ENCODE measurements at regions not wholly inside any gene's neighbourhood (a gene's known extent, or its start where the extent isn't known, plus 50 kb on each side); places are given as distances from the start of the nearest gene placed in this dataset.
"Not testable (repeated sequence)": the region's sequence is repeated elsewhere in the genome, so short reads cannot be mapped to it uniquely, and the experiment has no call there.

GRCh38 chr10:91090761-91091529, 129.5 kb upstream of the PCGF5 start:
- peaks cover 10% of the 10 kb centered on the region for H3K9me3 ChIP-seq (ENCODE audit: low read length)
- peaks cover 14% of the 10 kb centered on the region for H3K4me1 ChIP-seq (ENCODE audit: insufficient read depth, low read length)
- no peaks in the 10 kb centered on the region for H3K27me3 ChIP-seq (ENCODE audit: insufficient read depth, low read length)
- H3K36me3 ChIP-seq (ENCODE audit: insufficient read depth, low read length): no peaks in the 10 kb centered on the region
- H3K4me3 ChIP-seq (ENCODE audit: low read length): no peak overlapping the region
- H2AFZ ChIP-seq (ENCODE audit: low read depth, low read length): peak overlapping the region; percentile 24

- no peaks in the 10 kb centered on the region for H3K36me3 ChIP-seq (ENCODE audit: insufficient read depth, low read length)
- no peak overlapping the region for H2AFZ ChIP-seq (ENCODE audit: low read depth, low read length)
- H3K9me3 ChIP-seq (ENCODE audit: low read length): peaks cover 14% of the 10 kb centered on the region
- no peaks in the 10 kb centered on the region for H3K27me3 ChIP-seq (ENCODE audit: insufficient read depth, low read length)
- H3K4me3 ChIP-seq (ENCODE audit: low read length): no peak overlapping the region
- peaks cover 14% of the 10 kb centered on the region for H3K4me1 ChIP-seq (ENCODE audit: insufficient read depth, low read length)
Measured at GRCh38 chr10:91091780-91092179, 128.7 kb upstream of the PCGF5 start.

- no peaks in the 10 kb centered on the region for H3K36me3 ChIP-seq (ENCODE audit: insufficient read depth, low read length)
- peaks cover 20% of the 10 kb centered on the region for H3K9me3 ChIP-seq (ENCODE audit: low read length)
- H3K27me3 ChIP-seq (ENCODE audit: insufficient read depth, low read length): no peaks in the 10 kb centered on the region
- no peak overlapping the region for H2AFZ ChIP-seq (ENCODE audit: low read depth, low read length)
- no peak overlapping the region for H3K4me3 ChIP-seq (ENCODE audit: low read length)
- no peaks in the 10 kb centered on the region for H3K4me1 ChIP-seq (ENCODE audit: insufficient read depth, low read length)
Measured at GRCh38 chr10:91096274-91096673, 124.2 kb upstream of the PCGF5 start.

GRCh38 chr10:91097313-91097712, 123.2 kb upstream of the PCGF5 start:
- H3K27me3 ChIP-seq (ENCODE audit: insufficient read depth, low read length): no peaks in the 10 kb centered on the region
- H3K4me1 ChIP-seq (ENCODE audit: insufficient read depth, low read length): no peaks in the 10 kb centered on the region
- no peak overlapping the region for H2AFZ ChIP-seq (ENCODE audit: low read depth, low read length)
- H3K4me3 ChIP-seq (ENCODE audit: low read length): no peak overlapping the region
- peaks cover 20% of the 10 kb centered on the region for H3K9me3 ChIP-seq (ENCODE audit: low read length)
- no peaks in the 10 kb centered on the region for H3K36me3 ChIP-seq (ENCODE audit: insufficient read depth, low read length)

GRCh38 chr10:91098021-91098420, 122.4 kb upstream of the PCGF5 start:
- H3K9me3 ChIP-seq (ENCODE audit: low read length): peaks cover 15% of the 10 kb centered on the region

GRCh38 chr10:91103384-91104192, 116.9 kb upstream of the PCGF5 start:
- Histone ChIP-seq H3K4me1 (ENCODE audit: insufficient read depth, low read length) (no peaks in the 10 kb centered on the region), H3K36me3 (ENCODE audit: insufficient read depth, low read length) (no peaks in the 10 kb centered on the region), H3K9me3 (ENCODE audit: low read length) (peaks cover 4% of the 10 kb centered on the region), H2AFZ (ENCODE audit: low read depth, low read length) (no peak overlapping the region), H3K27me3 (ENCODE audit: insufficient read depth, low read length) (no peaks in the 10 kb centered on the region), H3K4me3 (ENCODE audit: low read length) (no peak overlapping the region)

More at GRCh38 chr10:91098021-91098420, 122.4 kb upstream of the PCGF5 start:
- H3K4me3 ChIP-seq (ENCODE audit: low read length); H3K36me3 ChIP-seq (ENCODE audit: insufficient read depth, low read length); H3K4me1 ChIP-seq (ENCODE audit: insufficient read depth, low read length); H2AFZ ChIP-seq (ENCODE audit: low read depth, low read length); H3K27me3 ChIP-seq (ENCODE audit: insufficient read depth, low read length): not testable (repeated sequence)

GRCh38 chr10:91104193-91105041, 116.0 kb upstream of the PCGF5 start:
- Histone ChIP-seq H2AFZ (ENCODE audit: low read depth, low read length) (no peak overlapping the region), H3K27me3 (ENCODE audit: insufficient read depth, low read length) (no peaks in the 10 kb centered on the region), H3K36me3 (ENCODE audit: insufficient read depth, low read length) (no peaks in the 10 kb centered on the region), H3K9me3 (ENCODE audit: low read length) (peaks cover 2% of the 10 kb centered on the region), H3K4me3 (ENCODE audit: low read length) (no peak overlapping the region), H3K4me1 (ENCODE audit: insufficient read depth, low read length) (no peaks in the 10 kb centered on the region)

GRCh38 chr10:91105269-91105668, 115.2 kb upstream of the PCGF5 start:
- H3K27me3 ChIP-seq (ENCODE audit: insufficient read depth, low read length): no peaks in the 10 kb centered on the region
- no peak overlapping the region for H2AFZ ChIP-seq (ENCODE audit: low read depth, low read length)
- no peaks in the 10 kb centered on the region for H3K4me1 ChIP-seq (ENCODE audit: insufficient read depth, low read length)
- no peak overlapping the region for H3K4me3 ChIP-seq (ENCODE audit: low read length)
- peaks cover 1% of the 10 kb centered on the region for H3K9me3 ChIP-seq (ENCODE audit: low read length)
- no peaks in the 10 kb centered on the region for H3K36me3 ChIP-seq (ENCODE audit: insufficient read depth, low read length)

- Histone ChIP-seq H3K27me3 (ENCODE audit: insufficient read depth, low read length) (no peaks in the 10 kb centered on the region), H3K4me1 (ENCODE audit: insufficient read depth, low read length) (no peaks in the 10 kb centered on the region), H3K4me3 (ENCODE audit: low read length) (no peak overlapping the region), H3K9me3 (ENCODE audit: low read length) (peaks cover 1% of the 10 kb centered on the region), H3K36me3 (ENCODE audit: insufficient read depth, low read length) (no peaks in the 10 kb centered on the region), H2AFZ (ENCODE audit: low read depth, low read length) (no peak overlapping the region)
Measured at GRCh38 chr10:91108820-91109219, 111.6 kb upstream of the PCGF5 start.

GRCh38 chr10:91111060-91111459, 109.4 kb upstream of the PCGF5 start:
- peaks cover 1% of the 10 kb centered on the region for H3K4me1 ChIP-seq (ENCODE audit: insufficient read depth, low read length)
- peaks cover 1% of the 10 kb centered on the region for H3K9me3 ChIP-seq (ENCODE audit: low read length)
- no peaks in the 10 kb centered on the region for H3K27me3 ChIP-seq (ENCODE audit: insufficient read depth, low read length)
- H3K36me3 ChIP-seq (ENCODE audit: insufficient read depth, low read length): no peaks in the 10 kb centered on the region
- no peak overlapping the region for H3K4me3 ChIP-seq (ENCODE audit: low read length)
- H2AFZ ChIP-seq (ENCODE audit: low read depth, low read length): no peak overlapping the region

- Histone ChIP-seq H3K27me3 (ENCODE audit: insufficient read depth, low read length) (no peaks in the 10 kb centered on the region), H2AFZ (ENCODE audit: low read depth, low read length) (no peak overlapping the region), H3K9me3 (ENCODE audit: low read length) (no peaks in the 10 kb centered on the region), H3K36me3 (ENCODE audit: insufficient read depth, low read length) (no peaks in the 10 kb centered on the region), H3K4me3 (ENCODE audit: low read length) (no peak overlapping the region), H3K4me1 (ENCODE audit: insufficient read depth, low read length) (peaks cover 24% of the 10 kb centered on the region)
Measured at GRCh38 chr10:91115618-91116390, 104.7 kb upstream of the PCGF5 start.

GRCh38 chr10:91117505-91117904, 103.0 kb upstream of the PCGF5 start:
- Histone ChIP-seq H3K4me3 (ENCODE audit: low read length) (no peak overlapping the region), H2AFZ (ENCODE audit: low read depth, low read length) (no peak overlapping the region), H3K4me1 (ENCODE audit: insufficient read depth, low read length) (peaks cover 24% of the 10 kb centered on the region), H3K9me3 (ENCODE audit: low read length) (no peaks in the 10 kb centered on the region), H3K36me3 (ENCODE audit: insufficient read depth, low read length) (no peaks in the 10 kb centered on the region), H3K27me3 (ENCODE audit: insufficient read depth, low read length) (no peaks in the 10 kb centered on the region)
